ENCODE measurements at regions not wholly inside any gene's neighbourhood (a gene's known extent, or its start where the extent isn't known, plus 50 kb on each side); places are given as distances from the start of the nearest gene placed in this dataset.
A peak's percentile ranks its signal among the peaks of the same experiment; 100 is the strongest.
"Not testable (repeated sequence)": the region's sequence is repeated elsewhere in the genome, so short reads cannot be mapped to it uniquely, and the experiment has no call there.

DNA sequence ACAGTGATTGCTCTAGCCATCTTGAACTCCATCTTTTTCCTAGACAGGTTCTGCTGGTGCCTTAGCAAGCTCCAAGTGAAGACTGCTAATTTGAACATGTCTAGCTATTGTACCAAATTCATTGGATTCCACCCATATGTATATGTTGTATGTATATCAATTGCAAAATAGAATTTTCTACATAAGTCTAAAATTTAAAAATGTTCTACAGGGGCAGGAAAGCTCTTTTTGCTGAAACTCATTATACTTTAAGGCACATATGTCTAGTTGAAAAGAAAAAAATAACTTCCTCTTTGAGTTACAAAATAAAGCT is 845.3 kb downstream of the MCTP2 start:
- DNase-seq (ENCODE audit: low spot score): no peak

DNA sequence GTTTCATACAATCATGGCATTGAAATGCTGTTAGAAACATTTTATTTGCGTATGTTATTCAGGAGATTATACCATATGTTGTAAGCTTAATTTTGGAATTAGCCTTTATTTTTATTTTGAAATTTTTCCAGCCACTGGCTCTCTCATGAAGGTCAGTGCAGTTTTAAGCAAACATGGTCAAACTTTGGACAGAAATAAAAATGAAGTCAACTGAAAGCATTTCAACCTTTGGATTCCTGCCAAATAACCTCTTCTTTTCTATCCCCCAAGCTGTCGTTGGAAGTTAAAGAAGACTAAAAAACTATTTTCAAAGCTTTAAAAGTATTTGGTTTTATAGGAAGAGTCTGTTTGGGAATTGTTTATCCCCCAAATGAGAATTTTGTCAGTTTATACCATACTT is 846.6 kb downstream of the MCTP2 start:
- DNase-seq (ENCODE audit: low spot score): no peak

DNA sequence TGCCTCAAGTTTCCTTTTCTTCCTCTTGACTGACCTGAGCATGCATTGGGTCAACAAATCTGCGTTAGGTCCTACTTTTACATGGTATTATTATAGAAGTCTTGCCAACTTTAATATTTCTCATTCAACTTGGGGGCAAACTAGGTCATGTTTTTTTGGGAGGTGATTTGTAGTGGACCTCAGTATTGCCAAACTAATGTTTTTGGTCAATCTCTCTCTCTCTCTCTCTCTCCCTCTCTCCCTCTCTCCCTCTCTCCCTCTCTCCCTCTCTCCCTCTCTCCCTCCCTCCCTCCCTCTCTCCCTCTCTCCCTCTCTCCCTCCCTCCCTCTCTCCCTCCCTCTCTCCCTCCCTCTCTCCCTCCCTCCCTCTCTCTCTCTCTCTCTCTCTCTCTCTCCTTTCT is 848.9 kb downstream of the MCTP2 start:
- DNase-seq (ENCODE audit: low spot score): not testable (repeated sequence)

DNA sequence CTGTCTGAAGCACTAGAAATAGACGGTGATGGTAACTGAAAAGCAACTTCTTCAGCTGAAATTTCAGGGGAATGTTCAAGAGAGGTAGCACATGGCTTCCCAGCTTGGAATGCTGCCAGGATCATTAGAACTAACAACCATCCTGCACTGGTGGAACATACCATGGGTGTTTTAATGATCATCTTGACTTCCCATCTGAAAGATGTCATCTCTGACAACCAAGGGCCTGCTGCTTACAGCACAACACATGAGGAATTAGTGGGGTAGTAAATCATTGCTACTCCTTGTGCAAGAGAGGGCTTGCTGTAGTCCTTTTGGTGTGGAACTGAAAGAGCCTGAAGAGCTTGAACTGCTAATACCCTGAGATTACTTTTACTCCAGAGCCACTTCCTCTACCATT is 853.7 kb downstream of the MCTP2 start:
- DNase-seq (ENCODE audit: low spot score): no peak

DNA sequence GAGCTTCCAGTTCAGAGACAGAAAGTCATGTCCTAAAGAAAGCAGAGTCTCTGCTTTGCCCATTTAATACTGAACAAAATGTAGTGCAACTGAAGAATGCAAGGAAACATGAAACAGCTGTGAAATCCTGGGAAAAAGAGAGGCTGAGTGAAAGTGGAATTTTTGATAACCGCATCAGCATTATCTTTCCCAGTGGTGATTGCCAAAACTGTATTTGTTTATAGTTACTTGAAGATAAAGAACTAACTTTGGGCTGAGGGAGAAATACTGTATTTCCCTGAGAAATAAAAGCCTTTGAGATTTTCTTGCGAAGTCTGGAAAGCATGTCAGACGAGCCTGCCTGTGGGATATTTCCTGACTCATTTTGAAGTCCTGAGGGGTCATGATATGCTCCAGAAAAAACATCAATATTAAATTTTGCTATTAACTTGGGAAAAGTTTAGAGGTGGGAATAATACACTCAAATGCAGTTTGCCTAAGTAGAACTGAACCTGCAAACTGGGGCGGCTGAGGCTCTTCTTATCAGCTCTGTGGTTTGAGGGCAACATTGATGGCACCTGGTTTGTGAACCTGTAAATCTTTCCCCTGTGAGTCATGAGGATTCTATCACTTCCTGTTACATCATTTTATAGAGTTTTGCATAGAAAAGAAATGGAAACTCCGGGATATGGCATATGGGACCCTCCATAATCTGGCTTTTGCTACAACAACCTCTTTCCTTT is 855.3 kb downstream of the MCTP2 start:
- peak; percentile 50 for DNase-seq (ENCODE audit: low spot score)

DNA sequence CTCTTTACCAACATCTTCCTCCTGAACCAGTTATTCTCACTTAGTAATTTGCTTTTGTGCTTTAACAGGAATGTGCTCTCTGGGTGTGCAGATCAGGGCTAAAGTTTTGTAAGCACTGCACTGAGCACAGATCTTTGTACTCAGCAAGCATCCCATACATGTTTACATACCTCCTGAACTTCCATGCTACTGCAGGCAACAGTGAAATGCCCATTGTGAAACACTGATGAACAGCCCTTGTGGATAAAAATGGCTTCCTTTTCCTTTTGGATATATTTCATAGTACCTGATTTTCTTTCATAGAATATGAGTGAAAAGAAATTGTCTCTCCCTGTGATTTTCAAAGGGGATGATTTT is 855.9 kb downstream of the MCTP2 start:
- DNase-seq (ENCODE audit: low spot score): peak; percentile 7

DNA sequence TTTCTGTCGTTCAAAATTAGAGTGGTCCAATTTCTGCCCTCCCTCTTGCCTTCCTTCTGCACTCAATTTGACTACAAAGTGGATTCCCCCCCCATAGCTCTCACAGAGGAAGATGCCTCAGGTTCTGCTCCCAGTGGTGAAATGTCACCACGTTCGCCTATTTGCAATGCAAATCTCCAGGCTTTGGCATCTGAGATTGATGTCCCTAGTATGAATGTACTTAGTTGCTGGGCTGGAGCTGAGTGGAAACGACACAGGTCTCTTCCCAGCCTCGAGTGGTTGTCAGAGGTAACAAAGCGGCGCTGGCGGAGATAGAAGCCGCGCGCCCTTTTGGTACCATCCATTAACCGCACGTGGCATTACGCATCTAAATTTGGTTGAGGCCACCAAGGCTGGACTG is 860.1 kb downstream of the MCTP2 start:
- DNase-seq (ENCODE audit: low spot score): no peak

DNA sequence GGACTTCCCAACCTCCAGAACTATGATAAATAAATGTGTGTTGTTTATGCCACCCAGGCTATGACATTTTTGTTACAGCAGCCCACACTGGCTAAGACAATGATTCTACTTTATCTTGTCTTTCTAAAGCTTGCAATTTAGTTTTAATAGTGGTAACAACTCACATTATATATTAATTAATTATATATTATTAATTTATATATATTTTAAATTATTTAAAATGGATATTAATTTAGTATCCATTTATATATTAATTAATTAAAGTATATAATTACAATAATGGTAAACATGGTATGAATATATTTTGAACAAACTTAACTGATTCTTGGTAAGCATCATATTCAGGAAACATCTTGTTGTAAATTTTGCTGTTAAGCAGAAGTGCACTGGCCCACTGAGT is 863.9 kb downstream of the MCTP2 start:
- no peak for DNase-seq (ENCODE audit: low spot score)

DNA sequence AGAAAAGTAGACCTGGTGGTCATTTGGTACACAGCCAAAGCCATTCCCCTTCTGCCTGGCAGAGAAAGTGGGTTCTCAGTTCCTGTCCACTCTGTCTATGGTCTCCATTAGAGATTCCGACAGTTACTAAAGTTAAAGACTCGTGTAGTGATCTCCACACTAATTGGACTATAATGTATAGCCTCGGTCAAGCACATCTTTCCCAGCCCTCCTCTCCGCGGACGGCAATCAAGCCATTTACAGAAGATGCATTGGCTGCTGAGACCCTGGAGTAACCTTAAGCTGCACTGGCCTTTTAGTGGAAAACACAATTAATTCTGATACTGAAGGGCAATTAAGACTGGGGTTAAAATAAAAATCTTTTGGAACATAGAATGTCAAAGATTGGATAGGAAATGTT is 865.3 kb downstream of the MCTP2 start:
- DNase-seq (ENCODE audit: low spot score): no peak

DNA sequence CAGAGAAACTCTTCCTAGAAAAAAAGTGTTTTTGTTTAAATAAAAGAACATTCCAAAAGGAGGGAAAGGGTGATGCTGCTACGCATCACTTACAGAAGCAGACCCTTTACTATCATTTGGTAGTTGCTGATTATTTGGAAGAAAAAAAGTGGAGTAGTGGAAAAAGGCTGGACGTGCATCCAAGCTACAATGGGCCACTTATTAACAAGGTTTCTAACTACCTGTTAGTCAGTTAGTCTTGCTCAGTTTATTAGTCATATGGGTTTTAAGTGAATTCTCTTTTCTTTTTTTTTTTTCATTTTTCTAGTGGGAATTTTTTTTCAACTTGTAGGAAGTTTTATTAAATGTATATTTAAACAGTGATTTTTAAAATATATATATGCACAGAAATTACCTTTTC is 866.0 kb downstream of the MCTP2 start:
- DNase-seq (ENCODE audit: low spot score): no peak

DNA sequence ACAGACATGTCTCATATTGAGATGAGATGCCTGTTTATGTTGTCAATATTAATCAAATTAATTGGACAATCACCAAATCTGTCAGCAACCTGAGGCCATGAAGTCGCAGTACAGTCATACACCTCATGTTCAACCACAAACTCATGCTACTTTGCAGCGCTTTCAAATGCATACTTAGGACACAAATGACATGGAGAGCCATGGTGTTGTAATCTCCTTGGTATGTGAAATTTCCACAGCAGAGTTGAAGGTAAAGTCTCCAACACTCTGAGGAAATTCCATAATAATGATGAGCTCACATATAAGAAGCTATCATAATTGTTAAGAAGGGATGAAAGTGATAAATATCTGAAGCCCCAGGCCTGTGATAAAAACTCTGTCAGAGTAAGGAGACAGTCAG is 873.9 kb downstream of the MCTP2 start:
- DNase-seq (ENCODE audit: low spot score): no peak

DNA sequence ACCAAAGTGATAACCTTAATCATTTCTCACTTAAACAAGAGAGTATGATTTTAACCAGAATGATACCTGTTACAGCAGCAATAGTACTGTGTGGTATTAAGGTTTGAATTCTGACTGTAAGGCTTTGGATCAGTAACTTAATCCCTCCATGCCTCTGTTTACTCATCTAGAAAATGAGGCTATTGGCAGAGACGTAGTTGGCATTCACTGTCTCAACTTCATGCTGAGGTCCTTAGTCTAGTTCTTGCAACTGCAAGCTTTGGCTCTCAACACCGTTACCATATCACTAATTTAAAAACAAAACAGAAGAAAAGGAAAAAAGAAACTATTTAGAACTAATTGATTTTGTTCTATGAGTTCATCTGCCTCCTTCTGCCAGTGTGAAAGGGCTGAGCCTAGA is 875.4 kb downstream of the MCTP2 start:
- DNase-seq (ENCODE audit: low spot score): no peak

DNA sequence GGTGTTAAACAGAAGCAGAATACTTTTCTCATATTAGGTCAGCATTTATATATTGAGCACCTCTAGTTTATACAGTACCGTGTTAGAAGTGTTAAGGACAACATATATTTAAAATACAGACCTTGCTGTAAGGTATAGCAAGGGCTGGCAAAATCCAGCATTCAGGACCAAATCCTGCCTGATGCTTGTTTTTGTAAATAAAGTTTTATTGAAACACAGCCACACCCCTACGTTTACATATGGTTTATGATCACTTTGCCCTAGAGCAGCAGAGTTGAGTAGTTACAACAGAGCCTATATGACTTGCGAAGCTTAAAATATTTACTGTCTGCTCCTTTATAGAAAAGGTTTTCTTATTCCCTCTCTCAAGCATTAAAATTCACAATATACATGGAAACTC is 877.3 kb downstream of the MCTP2 start:
- no peak for DNase-seq (ENCODE audit: low spot score)

DNA sequence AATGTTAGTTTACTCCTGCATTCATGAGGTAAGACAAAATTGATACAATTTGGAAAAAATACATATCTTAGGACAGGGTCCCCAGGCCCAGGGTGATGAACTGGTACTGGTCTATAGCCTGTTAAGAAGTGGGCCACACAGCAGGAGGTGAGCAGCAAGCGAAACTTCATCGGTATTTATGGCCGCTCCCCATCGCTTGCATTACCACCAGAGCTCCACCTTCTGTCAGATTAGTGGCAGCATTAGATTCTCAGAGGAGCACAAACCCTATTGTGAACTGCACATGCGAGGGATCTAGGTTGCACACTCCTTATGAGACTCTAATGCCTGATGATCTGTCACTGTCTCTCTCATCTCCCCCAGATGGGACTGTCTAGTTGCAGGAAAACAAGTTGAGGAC is 880.6 kb downstream of the MCTP2 start:
- no peak for DNase-seq (ENCODE audit: low spot score)

DNA sequence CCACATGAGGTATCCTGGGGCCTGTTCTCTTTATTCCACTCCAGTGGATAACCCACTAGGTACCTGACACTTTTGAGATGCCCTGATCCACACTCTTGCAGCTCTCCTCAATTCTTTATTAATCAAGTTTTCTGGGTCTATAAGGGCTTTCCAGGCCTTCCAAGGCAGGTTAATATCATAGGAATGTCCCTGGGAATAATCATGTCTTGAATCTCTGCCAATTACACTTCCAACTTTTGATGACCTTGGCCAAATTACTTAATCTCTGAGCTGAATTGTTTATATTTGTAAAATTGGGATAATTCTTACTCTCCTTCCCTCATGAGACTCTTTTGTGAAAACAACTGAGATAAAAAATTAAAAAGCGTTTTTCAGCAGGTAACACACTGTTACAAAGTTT is 881.7 kb downstream of the MCTP2 start:
- DNase-seq (ENCODE audit: low spot score): no peak

DNA sequence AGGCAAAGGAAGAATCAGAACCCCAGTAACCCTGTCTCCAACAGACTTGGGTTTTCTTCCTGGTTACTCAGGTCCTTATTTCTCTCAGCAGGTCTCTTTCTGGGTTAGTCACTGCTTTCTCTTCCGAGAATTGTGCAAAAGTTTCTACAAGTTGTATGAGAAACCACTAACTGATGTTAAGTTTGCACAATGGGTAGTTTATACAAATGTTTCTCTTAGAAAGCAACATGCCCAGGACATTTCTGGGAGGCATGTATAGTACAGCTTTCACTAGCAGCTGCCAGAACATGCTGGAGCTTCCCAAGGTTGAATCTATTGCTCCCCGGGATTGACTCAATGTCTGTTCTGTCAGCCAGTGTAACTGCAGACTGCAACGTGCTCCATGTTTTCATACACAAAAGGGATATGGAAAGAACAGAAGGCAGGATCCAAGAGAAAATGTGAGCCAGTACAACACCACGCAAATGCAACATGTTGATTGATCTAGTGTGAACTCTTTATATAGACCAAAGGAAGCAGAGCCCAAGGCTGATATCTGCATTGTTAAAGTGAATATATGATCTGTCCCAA is 887.8 kb downstream of the MCTP2 start:
- no peak for DNase-seq (ENCODE audit: low spot score)

DNA sequence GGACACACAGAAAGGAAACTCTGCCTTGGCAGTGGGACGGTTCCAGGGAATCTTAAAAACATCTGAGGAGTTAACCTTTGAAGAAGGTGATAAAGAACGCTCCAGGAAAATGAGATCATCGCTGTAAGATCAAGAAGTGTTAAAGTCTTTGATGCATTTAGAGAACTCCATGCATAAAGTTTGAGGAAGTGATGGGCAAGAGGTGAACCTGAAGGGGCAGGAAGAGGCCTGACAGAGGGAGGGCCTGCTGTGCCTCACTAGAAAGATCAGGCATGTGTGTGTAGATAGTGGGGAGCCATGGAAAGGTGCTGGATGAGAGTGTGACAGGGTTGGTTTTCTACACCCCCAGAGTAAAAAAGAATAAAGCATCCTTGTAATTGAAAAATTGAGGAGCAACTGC is 889.2 kb downstream of the MCTP2 start:
- no peak for DNase-seq (ENCODE audit: low spot score)

DNA sequence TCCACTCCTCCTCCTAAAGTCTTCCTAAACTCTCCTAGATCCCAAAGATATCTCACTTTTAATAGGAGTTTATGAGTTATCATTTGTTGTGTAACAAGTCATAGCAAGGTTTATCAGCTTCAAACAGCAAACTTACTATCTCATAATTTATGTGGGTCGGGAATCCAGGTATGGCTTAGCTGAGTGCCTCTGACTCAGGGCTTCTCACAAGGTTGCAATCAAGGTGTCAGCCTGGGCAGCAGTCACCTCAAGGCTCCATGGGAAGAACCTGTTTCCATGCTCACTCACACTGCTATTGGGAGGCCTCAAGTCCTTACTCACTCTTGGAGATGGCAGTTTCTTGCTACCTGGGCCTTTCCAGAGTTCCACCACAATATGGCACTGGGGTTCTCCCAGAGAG is 889.8 kb downstream of the MCTP2 start:
- DNase-seq (ENCODE audit: low spot score): no peak

DNA sequence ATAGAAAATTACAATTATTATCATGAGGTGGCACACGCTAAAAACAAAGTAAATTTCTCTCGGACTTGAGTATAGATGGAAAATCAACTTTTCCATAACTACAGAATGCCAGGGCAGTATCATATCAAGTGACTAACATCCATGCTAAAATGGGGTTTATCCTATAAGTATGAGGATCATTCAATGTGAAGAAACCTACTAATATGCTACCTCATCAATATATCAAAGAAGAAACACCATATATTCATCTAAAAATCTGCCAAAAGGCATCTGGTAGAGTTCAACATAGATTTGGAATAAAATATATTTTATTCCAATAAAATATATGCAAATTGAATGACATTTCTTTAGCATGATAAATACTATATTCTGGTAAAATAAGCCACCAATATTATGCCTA is 894.4 kb downstream of the MCTP2 start:
- DNase-seq (ENCODE audit: low spot score): no peak

DNA sequence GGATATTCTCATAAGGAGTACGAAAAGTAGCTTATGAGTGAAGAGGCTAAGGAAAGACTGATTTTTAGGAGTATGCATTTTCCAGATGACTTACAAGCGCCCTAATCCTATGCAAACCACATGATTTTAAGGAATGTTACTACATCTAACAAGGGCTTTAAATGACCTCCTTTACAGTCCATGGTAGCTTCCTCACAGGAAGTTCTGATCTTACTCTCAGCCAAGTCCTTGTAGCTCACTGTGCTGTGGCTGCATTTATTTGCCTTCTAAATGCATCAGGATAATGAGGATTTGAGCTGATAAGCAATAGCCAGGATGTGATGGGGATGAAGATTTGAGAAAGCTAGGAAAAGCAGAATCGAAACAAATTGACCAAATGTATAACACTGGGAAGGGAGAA is 896.0 kb downstream of the MCTP2 start:
- no peak for DNase-seq (ENCODE audit: low spot score)

DNA sequence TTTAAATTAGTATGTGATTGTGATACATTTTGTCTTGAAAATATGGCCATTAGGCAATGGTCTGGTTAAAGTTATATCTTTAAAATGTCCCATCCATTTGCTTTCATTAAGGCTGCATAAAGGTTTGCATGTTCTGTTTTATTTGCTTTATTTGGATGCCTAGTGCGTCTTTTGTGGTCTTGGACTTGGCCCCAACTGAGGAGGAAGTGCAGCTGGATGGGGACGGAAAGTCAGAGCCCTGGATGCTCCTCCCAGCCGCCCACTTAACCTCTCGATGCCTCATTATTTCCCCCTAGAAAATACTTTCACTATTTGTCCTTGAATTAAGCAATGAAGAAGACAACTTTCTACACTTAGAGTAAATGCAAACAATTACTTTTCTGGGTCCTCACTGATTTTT is 898.2 kb downstream of the MCTP2 start:
- no peak for DNase-seq (ENCODE audit: low spot score)

DNA sequence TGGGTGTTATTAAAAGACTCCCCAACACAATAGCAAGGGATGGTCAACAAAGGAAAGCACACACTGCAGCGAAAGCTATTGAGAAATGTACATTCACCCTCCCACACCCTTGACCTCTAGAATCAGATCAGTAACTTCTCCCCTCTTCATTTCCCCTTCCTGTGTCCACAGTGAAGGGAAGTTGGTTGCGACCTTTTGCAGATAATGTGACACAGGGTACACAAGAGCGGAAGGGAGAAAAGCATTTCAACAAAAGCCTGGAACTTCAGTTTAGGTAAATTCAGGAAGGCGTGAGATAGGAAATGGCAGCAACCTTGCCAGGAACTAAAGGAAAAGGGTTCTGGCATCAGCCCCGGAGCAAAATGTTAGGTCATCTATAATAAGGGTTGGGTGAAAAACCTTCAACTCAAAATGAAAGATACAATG is 899.8 kb downstream of the MCTP2 start:
- DNase-seq (ENCODE audit: low spot score): no peak

DNA sequence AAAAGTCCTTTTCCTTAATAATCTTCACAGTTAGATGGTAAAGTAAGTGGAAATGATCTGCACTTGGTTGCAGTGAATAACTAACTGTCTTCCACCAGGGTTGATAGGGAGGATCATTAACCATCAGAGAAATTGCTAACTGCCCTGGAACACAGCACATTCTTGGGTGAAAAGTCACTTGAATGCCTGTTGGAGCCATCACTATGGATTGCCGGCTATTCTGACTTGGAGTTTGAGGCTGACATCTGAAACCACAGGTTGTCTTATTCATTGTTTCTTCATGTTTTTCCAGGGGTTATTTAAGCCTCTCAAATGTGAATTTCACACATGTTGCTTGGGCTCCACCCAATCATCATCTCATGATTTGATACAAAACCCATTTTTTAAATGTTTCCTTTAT is 901.4 kb downstream of the MCTP2 start:
- no peak for DNase-seq (ENCODE audit: low spot score)

DNA sequence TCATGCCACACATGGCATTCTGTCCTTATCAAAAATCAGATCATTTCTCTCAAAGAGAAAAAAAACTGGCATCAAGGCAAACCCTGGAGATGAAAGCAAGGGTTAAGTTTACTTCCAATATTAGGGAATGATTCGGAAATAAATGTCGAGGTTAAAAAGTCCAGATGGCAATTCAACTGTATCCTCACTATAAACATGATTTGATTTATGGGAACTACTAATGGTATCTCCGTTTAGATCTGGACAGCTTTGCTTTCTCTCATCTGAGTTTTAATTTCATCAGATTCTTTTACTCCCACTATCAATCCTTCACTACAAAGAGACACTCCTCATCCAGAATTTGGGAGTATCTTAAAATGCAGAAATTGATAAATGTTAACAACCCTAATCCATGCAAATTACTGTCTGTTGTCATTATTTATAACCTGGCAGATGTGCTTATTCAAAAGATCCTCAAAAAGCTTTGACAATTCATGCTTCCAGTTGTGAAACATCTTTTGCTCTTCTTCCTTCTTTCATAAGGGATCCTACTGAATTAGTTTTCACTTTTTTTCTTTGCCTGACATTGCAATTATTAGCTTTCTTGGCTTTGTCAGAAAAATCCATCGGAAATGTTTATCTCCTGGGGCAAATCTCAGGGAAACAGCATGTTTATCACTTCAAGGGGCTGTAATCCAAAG is 903.2 kb downstream of the MCTP2 start:
- no peak for DNase-seq (ENCODE audit: low spot score)
